ENCODE measurements at regions not wholly inside any gene's neighbourhood (a gene's known extent, or its start where the extent isn't known, plus 50 kb on each side); places are given as distances from the start of the nearest gene placed in this dataset.

GRCh38 chrX:39268207-39268606 lies 466.9 kb downstream of the MID1IP1 start:
- TF ChIP-seq CTCF (optimal IDR thresholded peaks at IDR 0.05 in 1 of 3, IDR thresholded peaks at IDR 0.05 in 1 of 3, conservative IDR thresholded peaks at IDR 0.05 in 1 of 3; ENCODE audit: extremely low read depth in 1 of 3, insufficient read depth in 2 of 3, low read length in 3 of 3) (no peak), EZH2 (IDR thresholded peaks at IDR 0.05; ENCODE audit: low read length) (no peak)

All from keratinocyte (primary cell).